DOHH2 (cell line): ENCODE measurements at regions not wholly inside any gene's neighbourhood (a gene's known extent, or its start where the extent isn't known, plus 50 kb on each side); places are given as distances from the start of the nearest gene placed in this dataset.

Experiments used
- H3F3A ChIP-seq: fragments of 200-600 bp; sonication (generic), shearing (Covaris generic); 2 replicates; pipeline ENCODE4 v1.6.0; 2016; ENCODE audit warnings: antibody characterized with exemption, mild to moderate bottlenecking; ENCODE audit not compliant: control insufficient read depth, insufficient read depth
- H3K27ac ChIP-seq: fragments of 200-600 bp; sonication (generic); 2 replicates; pipeline ENCODE4 v1.5.1; 2014; ENCODE audit warnings: low read depth, mild to moderate bottlenecking, low read length, moderate library complexity
- H3K27me3 ChIP-seq: fragments of 200-600 bp; sonication (generic); 2 replicates; pipeline ENCODE4 v1.6.1; 2014; ENCODE audit warnings: mild to moderate bottlenecking, low read length, mixed read lengths; ENCODE audit not compliant: control insufficient read depth
- H3K36me3 ChIP-seq: fragments of 200-600 bp; sonication (generic); 2 replicates; pipeline ENCODE4 v1.6.1; 2014; ENCODE audit warnings: mild to moderate bottlenecking, low read length, moderate library complexity, mixed read lengths; ENCODE audit not compliant: control insufficient read depth
- H3K4me1 ChIP-seq: fragments of 200-600 bp; sonication (generic); 2 replicates; pipeline ENCODE4 v1.6.1; 2014; ENCODE audit warnings: mild to moderate bottlenecking, low read length, mixed read lengths; ENCODE audit not compliant: control insufficient read depth
- H3K4me2 ChIP-seq: fragments of 200-600 bp; sonication (generic); 2 replicates; pipeline ENCODE4 v1.6.0; 2014; ENCODE audit warnings: mild to moderate bottlenecking, low read length, moderate library complexity
- H3K4me3 ChIP-seq: fragments of 200-600 bp; sonication (generic); 2 replicates; pipeline ENCODE4 v1.5.1; 2014; ENCODE audit warnings: mild to moderate bottlenecking, low read length, mixed read lengths
- H3K79me2 ChIP-seq: fragments of 200-600 bp; sonication (generic); 2 replicates; pipeline ENCODE4 v1.6.1; 2014; ENCODE audit warnings: mild to moderate bottlenecking, low read length, mixed read lengths; ENCODE audit not compliant: control insufficient read depth
- H3K9me2 ChIP-seq: fragments of 200-600 bp; sonication (generic); replicated peaks from 2 replicates; pipeline ENCODE4 v1.6.1; 2014; ENCODE audit warnings: mild to moderate bottlenecking, low read length, mixed read lengths; ENCODE audit not compliant: control insufficient read depth
- H3K9me3 ChIP-seq: fragments of 200-600 bp; sonication (generic); 2 replicates; pipeline ENCODE4 v1.6.1; 2014; ENCODE audit warnings: antibody characterized with exemption, low read length, mixed read lengths; ENCODE audit not compliant: control insufficient read depth, insufficient read depth
- H4K20me1 ChIP-seq: fragments of 200-600 bp; sonication (generic); 2 replicates; pipeline ENCODE4 v1.6.0; 2014; ENCODE audit warnings: low read depth, mild to moderate bottlenecking, antibody characterized with exemption, low read length, moderate library complexity; ENCODE audit not compliant: control insufficient read depth, insufficient read depth
- EZH2phosphoT487 ChIP-seq: fragments of 200-600 bp; sonication (generic); IDR thresholded peaks from 2 replicates; pipeline ENCODE4 v1.6.1; 2017; ENCODE audit warnings: borderline replicate concordance, mild to moderate bottlenecking, antibody characterized with exemption, low read length, moderate library complexity, mixed read lengths
- TF ChIP-seq, protein P1 (sequence below): fragments of 200-600 bp; sonication (generic); IDR thresholded peaks from one replicate; pipeline ENCODE4 v1.5.1; 2014; ENCODE audit warnings: antibody characterized with exemption, mild to moderate bottlenecking, low read depth, low read length; ENCODE audit not compliant: poor library complexity, severe bottlenecking

DNA sequence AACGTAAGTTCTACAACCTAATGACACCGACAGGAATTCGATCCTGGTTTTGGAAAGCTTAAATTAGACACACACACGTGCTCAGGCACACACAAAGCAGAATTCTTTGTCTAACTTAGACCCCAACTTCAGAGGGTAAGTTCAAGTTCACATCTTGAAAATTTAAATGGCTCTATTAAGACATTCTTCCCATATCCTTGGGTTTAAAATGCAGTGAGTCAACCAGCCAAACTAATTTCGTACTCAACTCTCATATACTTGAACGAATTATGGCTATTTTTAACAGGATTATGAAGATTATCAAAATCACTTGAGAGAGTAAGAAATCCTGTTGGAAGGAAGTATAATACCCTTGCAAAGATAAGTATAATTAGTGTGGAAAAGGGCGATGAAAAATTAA, 53.2 kb upstream of the ARL4C start:
- no peaks in the 10 kb centered on the region for H4K20me1 ChIP-seq
- peaks cover 11% of the 10 kb centered on the region for H3K4me1 ChIP-seq
- H3K36me3 ChIP-seq = no peaks in the 10 kb centered on the region
- H3K27ac ChIP-seq = no peak overlapping the region
- H3F3A ChIP-seq = no peaks in the 10 kb centered on the region
- no peak overlapping the region for H3K4me3 ChIP-seq
- H3K27me3 ChIP-seq = peaks cover 6% of the 10 kb centered on the region
- no peaks in the 10 kb centered on the region for H3K9me2 ChIP-seq
- TF ChIP-seq EZH2phosphoT487 = no peak
- TF ChIP-seq, protein P1, sequence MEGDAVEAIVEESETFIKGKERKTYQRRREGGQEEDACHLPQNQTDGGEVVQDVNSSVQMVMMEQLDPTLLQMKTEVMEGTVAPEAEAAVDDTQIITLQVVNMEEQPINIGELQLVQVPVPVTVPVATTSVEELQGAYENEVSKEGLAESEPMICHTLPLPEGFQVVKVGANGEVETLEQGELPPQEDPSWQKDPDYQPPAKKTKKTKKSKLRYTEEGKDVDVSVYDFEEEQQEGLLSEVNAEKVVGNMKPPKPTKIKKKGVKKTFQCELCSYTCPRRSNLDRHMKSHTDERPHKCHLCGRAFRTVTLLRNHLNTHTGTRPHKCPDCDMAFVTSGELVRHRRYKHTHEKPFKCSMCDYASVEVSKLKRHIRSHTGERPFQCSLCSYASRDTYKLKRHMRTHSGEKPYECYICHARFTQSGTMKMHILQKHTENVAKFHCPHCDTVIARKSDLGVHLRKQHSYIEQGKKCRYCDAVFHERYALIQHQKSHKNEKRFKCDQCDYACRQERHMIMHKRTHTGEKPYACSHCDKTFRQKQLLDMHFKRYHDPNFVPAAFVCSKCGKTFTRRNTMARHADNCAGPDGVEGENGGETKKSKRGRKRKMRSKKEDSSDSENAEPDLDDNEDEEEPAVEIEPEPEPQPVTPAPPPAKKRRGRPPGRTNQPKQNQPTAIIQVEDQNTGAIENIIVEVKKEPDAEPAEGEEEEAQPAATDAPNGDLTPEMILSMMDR = no peak
- H3K4me2 ChIP-seq = no peak overlapping the region
- H3K79me2 ChIP-seq = no peaks in the 10 kb centered on the region
- H3K9me3 ChIP-seq = peaks cover 2% of the 10 kb centered on the region; the same call in 1 of the 2 replicates

DNA sequence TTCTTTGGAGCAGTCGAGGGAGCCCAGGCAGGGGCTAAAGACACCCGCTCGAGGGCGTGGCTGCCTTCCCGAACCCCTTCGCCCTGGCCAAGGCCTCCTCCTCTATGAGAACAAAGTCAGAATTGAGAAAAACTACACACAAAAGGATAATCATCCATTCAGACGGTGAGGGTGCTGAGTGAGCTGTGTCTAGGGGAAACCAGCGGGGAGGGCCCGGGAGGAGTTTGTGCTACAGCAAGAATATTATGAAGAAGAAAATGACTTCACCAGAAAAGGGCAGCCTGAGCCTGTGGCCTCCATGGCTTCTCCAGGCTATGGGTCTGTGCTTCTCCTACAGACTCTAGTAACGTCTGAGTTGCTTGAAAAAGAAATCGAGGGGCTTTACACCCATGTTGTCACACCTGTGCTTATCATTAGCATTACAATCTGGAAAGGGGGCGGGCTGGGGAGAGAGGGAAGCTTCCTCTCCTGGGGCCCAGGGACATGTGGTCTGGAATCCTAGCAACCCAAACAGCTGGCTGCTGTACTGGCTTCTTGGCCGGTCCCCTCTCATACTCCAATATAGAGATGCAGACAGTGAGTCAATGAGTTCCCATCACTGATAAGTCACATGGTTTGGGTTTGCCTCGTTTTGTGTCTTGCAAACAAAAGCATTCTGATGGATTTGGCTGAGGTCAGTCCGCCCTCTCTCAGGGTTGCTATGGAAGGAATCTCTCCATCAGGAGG, 52.0 kb upstream of the ARL4C start:
- H3K36me3 ChIP-seq = no peaks in the 10 kb centered on the region
- no peaks in the 10 kb centered on the region for H4K20me1 ChIP-seq
- no peaks in the 10 kb centered on the region for H3K9me2 ChIP-seq
- H3K79me2 ChIP-seq = no peaks in the 10 kb centered on the region
- H3K27me3 ChIP-seq = peaks cover 6% of the 10 kb centered on the region
- H3K4me3 ChIP-seq = no peak overlapping the region
- no peaks in the 10 kb centered on the region for H3F3A ChIP-seq
- H3K27ac ChIP-seq = no peak overlapping the region
- no peaks in the 10 kb centered on the region for H3K9me3 ChIP-seq
- peaks cover 9% of the 10 kb centered on the region for H3K4me1 ChIP-seq
- TF ChIP-seq EZH2phosphoT487 = no peak
- TF ChIP-seq, protein P1 = no peak
- no peak overlapping the region for H3K4me2 ChIP-seq

DNA sequence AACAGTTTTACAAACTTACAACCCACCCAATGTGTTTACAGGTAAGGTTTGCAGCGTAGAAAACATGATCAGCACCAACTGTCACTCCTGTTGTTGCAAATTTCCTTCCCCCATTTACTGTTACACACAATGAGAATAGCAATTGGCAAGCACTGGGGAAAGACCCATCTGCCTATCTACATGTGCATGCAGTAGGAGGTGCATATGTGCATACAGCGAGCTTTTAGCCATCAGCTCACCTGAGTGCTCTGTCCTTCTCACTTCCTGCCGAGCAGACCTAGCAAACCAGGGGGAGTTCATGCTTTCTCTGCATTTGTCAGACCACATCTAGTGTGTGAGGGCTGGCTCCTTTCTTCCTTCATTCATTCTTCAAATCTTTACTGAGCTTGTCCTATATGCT, 49.9 kb upstream of the ARL4C start:
- H3K4me2 ChIP-seq = no peak overlapping the region

More for the DNA sequence above, 49.9 kb upstream of the ARL4C start:
- Histone ChIP-seq H3K4me1 (peaks cover 9% of the 10 kb centered on the region), H3K27me3 (peaks cover 6% of the 10 kb centered on the region), H3K4me3 (no peak overlapping the region), H3K9me3 (no peaks in the 10 kb centered on the region), H3K27ac (no peak overlapping the region), H3K79me2 (no peaks in the 10 kb centered on the region), H3F3A (no peaks in the 10 kb centered on the region), H4K20me1 (no peaks in the 10 kb centered on the region), H3K9me2 (no peaks in the 10 kb centered on the region), H3K36me3 (no peaks in the 10 kb centered on the region)
- TF ChIP-seq, protein P1 = no peak
- TF ChIP-seq EZH2phosphoT487 = no peak
